ENCODE measurements at regions not wholly inside any gene's neighbourhood (a gene's known extent, or its start where the extent isn't known, plus 50 kb on each side); places are given as distances from the start of the nearest gene placed in this dataset.
"Not testable (repeated sequence)": the region's sequence is repeated elsewhere in the genome, so short reads cannot be mapped to it uniquely, and the experiment has no call there.

DNA sequence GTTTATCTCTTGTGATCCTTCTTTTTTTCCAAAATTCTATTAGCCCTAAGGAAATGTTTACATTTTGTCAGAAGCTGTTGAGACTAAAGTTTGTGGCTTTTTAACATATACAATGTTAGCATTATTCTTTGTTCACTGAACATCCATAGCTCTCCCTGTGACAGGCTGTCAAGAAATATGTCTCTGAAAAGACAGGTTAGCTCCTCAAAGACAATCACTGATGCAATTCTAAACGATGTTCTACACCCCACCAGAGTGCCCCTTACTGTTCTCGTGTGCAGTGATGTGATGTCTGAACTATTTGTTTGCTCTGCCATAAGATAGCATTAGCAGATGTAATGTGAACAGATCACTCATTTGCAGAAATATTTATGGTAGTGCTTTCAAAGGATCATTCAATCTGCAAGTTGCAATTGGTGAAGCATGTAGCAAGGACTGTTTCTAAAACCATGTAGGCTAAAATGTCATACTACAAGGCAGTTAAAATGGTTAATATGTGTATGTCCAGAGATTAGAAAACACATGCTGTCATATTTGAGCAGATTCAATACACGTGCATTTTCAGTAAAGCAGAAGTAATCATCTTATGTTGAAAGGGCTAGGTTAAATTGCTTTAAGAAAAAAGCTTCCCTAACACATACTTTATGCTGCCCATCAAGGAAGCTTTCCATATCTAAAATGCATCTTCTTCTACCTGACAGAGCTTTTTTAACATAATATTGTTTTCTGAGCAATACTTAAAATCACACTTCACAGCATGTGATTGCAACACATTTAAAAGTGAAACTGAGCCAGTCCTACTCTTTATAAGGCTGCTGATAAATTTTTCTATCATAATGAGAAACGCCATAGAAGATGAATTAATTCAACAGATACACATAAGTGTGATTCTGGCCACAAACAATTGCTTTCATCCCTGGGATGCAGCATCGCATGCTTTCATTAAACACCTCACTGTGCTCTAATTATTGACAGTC lies 285.7 kb upstream of the UBE2E3 start:
- DNase-seq, result no peak

DNA sequence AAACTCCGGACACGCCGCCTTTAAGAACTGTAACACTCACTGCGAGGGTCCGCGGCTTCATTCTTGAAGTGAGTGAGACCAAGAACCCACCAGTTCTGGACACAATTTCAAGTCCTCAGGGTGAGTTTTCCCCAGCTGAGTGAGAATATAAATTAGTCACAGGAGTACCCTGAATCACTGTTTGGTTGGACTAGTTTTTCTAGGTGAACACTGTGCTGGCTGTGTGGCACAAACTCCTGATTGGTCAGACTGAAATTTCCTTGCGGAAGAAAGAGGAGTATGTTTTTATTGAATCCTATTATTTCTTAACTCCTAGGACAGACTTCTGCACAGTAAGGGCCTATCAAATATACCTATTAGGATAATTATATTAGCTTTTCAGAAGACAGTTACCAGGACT lies 288.1 kb upstream of the UBE2E3 start:
- DNase-seq, result no peak

DNA sequence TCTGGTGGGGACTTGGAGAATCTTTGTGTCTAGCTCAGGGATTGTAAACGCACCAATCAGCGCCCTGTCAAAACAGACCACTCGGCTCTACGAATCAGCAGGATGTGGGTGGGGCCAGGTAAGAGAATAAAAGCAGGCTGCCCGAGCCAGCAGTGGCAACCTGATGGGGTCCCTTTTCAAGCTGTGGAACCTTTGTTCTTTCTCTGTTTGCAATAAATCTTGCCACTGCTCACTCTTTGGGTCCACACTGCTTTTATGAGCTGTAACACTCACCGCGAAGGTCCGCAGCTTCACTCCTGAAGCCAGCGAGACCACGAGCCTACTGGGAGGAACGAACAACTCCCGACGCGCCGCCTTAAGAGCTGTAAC lies 288.6 kb upstream of the UBE2E3 start:
- DNase-seq, result not testable (repeated sequence)

DNA sequence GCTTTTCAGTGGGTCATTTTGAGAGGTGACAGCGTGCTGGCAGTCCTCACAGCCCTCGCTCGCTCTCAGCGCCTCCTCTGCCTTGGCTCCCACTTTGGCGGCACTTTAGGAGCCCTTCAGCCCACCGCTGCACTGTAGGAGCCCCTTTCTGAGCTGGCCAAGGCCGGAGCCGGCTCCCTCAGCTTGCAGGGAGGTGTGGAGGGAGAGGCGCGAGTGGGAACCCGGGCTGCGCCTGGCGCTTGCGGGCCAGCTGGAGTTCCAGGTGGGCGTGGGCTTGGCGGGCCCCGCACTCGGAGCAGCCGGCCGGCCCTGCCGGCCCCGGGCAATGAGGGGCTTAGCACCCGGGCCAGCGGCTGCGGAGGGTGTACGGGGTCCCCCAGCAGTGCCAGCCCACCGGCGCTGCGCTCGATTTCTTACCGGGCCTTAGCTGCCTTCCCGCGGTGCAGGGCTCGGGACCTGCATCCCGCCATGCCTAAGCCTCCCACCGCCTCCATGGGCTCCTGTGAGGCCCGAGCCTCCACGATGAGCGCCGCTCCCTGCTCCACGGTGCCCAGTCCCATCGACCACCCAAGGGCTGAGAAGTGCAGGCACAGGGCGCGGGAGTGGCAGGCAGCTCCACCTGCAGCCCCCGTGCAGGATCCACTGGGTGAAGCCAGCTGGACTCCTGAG lies 289.1 kb upstream of the UBE2E3 start:
- not testable (repeated sequence) for DNase-seq

DNA sequence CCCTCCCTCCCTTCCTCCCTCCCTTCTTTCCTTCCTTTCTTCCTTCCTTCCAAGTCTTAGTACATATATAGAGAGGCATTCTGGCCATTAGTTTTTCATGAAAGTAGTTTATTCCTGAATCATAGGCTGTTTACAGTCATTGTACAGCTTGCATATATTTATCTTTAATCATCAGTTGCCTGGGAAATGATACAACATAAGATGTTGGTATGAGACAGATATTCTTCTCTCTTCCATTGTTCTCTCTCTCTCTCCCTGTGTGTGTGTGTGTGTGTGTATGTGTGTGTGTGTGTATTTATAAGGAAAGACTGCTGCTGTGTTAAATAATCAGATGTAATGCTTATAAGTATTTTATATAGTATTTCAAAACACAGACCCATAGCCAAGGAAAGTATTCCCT lies 289.8 kb upstream of the UBE2E3 start:
- no peak for DNase-seq

DNA sequence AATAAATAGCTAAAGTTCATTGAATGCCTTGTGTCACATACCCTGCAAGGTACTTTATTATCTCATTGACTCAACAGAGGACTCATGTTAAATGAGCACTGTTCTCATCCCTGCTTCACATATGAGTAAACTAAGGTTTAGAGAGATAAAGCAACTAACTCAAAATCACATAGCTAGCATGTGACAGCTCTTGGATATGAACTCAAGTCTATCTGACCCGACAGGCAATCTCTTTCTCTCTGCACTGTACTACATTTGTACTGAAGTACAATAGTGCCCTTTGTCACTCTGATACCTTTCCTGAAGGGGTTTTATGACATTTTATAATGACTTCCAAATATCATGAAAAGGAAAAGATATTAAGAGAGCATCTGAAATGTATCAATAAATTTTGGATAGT lies 297.5 kb upstream of the UBE2E3 start:
- no peak for DNase-seq

DNA sequence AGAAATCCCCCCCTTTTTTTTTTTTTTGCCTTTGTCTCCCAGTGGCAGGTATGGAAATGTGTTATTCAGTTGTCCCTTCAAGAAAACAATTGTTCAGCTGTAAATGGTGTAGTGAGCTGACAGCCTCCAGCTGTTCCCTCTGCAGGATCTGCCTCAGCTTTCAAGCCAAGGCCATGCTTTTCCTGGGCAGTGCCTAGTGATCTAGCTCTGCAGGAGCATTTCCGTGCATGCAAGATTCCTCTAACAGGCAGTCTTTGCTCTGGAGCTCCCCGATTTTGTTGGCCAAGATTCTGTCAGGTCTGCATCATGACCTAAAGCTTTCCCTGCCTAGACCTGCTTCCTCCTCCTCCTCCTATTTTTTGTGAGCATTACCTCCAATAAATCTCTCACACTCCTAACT lies 300.7 kb upstream of the UBE2E3 start:
- DNase-seq, result peak; percentile 42

DNA sequence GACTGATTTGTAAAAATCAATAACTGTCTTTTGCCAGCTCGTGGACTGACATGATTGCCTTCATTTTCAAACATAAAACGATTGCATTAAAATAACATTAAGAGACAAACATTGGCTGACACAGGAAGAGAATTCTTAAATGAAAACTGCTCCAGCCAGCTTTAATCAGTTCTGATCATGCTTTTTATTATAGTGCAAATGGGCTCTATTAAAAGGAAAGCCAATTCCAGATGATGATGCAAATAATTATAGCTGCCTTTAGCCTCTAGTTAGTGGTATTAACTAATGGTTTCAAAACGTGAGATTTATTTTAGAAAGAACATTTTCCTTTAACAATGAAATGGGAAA lies 301.8 kb upstream of the UBE2E3 start:
- DNase-seq, result no peak

DNA sequence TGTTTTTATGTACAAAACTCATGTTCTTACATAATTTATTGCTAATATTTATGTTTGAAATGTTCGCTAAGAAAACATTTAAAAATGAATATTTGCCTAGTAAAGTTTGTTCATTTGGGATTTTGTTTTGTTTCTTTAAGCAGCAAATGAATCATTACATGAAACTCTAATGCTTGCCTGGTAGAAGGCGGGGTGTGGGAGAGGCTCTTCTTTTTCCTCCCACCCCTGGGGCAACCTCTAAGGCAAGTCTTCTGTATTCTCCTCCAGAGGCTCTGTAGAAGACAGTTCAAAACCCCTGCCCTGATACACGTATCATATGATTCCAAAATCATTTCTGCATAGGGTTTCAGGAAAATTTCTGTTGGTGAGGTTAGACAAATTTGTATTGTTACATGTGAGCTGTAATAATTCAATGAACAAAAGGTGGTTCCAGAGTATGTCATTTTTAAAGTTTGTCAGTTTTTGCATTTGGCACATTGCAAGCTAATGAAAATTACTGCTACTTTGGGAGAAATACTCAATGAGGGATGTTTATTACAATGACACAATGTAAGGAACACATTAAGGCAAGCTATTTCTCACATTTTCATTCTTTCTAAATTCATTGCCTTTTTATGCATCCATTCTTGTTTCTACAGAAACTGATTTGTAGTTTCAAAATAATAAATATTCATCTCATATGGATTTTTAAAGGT lies 302.3 kb upstream of the UBE2E3 start:
- no peak for DNase-seq

DNA sequence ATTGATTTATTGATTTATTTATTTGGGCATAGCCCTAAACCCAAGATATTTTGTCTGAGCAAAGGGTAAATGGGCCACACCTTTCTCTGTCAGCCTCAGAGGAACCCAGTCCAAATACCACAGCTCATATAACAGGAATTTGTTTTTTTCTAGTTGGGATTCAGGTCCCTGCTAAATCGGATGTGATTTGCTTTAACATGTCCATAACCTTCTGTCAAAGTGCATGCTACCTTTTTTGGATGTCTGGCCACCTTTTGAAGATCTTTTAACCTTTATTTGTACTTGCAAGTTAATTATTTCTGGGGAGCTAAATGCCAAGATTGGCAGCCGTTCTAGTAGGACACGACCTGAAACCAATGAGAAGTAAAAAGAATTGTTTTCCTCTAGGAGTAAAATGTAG lies 303.2 kb upstream of the UBE2E3 start:
- DNase-seq, result no peak

DNA sequence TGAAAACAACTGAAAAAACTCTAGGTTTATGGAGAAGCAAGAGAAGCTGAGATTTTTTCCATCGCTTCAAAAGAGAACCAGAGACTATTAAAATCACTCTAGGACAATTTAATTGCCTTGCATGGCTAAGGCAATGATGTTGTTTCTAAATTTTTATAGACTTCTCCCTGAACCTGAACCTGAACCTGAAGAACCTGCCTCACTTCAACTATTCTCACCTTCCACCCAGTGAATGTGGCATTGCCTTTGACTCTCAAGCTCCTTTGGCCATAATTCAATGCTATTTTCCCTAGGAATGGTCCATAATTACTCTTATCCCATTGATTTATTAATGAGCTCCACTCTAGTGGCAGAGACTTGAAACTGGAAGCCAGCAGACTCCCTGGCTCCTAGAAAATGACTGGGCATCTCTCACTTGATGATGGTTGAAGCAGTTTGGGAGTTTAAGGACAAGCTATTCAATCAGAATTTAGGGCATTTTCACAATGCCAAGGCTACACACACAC lies 303.8 kb upstream of the UBE2E3 start:
- DNase-seq, result no peak

DNA sequence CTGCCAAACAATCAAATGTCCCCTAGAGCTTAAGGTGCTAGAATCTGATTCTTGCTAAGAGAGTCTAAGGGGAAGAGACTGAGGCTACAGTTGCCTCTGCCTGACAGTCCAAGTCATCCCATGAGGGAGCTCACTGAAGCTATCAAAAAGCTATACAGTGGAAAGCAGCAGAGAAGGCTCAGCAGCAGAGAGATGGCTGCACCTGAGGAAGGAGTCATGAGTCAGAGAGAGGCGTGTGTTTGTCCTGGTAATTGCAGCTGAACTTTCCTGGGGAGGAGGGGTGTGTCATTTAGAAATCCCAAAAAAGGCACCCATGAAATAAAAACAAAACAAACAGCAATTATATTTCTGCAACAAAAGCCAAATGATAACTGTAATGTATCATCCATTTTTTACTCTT lies 305.2 kb upstream of the UBE2E3 start:
- no peak for DNase-seq

DNA sequence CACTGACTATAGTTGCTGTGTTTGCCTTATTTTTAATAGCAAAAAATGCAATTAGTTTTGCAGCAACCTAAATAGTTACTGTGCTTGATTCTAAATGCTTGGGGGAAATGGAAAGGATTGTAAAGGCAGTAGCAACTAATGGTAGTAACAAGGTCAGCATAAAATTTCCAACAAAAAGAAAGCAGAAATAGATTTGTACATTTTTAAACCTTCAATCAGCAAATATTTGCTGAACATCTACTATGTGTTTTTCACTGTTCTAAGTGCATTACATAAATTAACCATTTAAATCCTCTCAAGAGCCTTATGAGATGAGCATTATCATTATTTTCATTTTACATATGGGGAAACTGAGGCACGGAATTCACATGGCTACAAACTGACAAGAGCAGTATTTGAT lies 308.0 kb upstream of the UBE2E3 start:
- no peak for DNase-seq

DNA sequence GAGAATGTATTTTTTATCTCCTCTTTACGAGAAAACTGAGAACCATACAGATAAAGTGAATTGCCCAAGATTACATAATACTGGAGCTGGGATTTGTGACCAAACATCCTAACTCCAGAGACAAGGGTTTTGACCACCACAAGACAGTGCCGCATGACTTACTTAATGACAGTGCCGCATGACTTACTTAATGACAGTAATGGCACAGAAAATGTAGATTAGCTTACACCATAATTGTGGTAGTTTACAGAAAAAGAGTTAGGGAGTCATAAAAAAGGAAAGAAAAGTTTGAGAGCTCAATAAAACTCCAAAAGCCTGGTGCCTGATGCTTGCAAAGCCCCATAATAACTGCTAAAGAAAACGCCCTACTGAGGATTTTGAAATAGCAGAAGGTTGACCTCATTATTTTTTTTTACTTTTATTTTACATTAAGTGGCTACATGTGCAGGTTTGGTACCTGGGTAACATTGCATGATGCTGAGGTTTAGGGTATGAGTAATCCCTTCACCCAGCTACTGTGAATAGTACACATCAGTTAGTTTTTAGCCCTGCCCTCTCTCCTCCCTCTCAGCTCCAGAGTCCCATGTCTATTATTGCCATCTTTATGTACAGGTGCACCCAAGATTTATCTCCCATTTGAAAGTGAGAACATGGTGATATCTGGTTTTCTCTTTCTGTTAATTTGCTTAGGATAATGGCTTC lies 310.0 kb upstream of the UBE2E3 start:
- no peak for DNase-seq

DNA sequence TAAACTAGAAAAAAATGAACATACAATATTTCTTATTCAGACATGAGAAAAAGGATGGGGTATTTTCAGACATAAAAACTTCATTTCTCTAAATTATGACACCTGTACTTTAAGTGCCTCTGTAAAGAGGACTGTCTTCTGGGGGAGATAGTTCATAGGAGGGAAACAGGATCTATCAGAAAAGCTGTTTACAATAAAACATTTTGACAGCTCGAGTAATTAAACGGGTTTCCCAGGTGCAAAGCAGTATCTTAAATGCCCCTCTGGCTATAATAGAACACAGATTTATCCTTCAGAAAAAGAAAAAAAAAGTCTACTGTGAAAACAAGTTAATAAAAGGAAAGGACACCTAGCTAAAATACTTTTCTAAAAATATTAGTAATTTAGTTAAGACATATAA lies 311.4 kb upstream of the UBE2E3 start:
- DNase-seq, result no peak

DNA sequence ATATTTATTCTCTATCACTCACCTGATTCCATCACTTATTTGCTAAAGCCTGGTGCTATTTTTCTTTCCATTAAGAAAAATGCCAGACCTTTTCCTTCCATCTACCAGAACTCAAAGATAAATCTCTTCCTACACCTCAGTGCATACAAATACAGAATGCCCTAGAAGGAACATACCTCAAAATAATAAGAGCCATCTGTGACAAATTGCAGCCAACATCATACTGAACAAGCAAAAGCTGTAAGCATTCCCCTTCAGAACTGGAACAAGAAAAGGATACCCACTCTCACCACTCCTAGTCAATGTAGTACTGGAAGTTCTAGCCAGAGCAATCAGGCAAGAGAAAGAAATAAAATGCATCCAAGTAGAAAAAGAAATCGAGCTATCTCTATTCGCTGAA lies 315.9 kb upstream of the UBE2E3 start:
- no peak for DNase-seq

DNA sequence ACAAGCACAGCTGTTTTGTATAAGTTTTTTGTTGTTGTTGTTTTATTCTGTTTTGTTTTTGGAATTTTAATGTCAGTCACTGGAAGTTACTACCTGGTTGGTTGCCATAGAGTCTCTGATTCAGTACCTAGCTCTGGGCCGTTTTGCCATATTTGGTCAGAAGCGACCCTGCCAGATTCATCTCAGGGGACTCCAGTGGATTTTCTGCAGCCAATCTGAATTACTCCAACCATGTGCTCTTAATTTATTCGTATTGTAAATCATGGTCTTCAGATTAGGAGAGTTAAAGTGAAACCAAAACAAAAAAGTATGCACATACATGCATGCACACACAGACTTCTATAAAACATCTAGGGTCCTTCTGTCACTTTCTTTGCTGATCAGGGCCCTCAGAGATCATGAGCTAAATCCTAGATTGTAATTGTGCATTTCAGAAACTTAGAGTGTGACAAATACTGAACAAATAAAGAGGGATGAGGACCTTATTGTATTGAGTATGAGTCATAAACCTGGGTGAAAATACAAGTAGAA lies 317.4 kb upstream of the UBE2E3 start:
- no peak for DNase-seq

DNA sequence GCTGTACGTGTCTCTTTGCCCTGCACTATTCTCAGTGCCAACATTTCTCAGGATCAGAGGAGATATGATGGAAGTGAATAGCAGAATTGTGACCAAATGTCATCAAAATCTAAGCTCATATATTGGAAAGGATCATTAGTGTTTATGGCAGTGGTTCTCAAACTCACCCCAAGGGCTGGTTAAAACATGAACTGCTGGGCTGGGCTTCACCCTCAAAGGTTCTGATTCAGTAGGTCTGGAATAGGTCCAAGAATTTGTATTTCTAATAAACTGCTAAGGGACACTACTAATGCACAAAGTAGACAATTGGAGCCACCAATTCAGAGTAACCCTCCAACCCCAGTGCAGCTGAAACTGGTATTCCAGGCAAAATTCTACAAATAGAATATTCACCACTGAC lies 317.9 kb upstream of the UBE2E3 start:
- no peak for DNase-seq

DNA sequence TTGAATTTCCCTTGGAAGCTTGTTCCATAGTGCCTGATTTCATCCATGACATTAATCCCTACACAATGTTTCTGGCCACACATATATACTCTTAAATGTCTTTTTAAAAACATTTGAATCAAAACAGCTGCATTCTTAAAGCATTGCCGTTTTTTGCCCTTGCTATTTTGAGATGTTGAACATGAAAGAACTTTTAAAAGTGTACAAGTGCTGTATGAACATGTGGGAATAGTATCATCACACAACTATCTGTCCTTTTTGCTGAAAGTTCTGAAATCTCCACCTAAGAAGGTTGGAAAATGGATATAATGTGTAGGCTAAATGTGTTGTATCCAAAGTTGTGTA lies 318.7 kb upstream of the UBE2E3 start:
- no peak for DNase-seq

DNA sequence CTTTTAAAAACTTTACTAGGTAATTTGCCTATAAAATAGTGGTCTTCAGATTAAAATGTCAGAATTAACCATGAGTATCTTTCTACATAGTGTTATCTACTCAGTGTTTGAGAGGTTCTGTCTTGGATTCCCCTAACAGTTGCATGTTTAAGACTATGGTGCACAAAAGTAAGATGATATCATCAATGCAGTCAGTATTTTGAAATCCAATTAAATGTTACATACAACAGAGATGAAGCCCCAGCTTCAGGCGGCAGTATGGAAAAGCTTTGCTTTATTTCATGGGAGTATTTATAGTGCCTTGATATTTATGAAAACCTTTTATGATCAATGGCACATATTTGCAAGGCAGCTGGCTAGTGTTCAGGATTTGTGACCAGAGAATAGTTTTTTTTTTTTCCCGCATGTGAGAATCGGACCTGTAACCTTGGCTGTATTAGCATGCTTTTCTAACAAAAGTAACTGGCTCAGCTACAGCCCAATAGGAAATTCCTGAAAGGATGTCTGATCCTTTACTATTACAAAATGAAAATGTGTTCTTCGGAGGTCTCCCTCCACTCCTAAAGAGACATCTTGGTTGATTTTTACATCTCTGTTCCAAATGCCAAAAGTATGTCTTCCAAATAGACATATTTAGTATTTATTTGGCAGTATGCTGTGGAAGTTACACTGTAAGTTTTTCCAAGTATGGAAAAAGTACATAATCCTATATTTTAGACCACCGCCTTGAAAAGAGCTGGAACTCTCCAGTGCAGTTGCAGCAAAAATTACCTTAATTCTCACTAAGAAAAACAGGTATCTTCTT lies 319.3 kb upstream of the UBE2E3 start:
- no peak for DNase-seq

DNA sequence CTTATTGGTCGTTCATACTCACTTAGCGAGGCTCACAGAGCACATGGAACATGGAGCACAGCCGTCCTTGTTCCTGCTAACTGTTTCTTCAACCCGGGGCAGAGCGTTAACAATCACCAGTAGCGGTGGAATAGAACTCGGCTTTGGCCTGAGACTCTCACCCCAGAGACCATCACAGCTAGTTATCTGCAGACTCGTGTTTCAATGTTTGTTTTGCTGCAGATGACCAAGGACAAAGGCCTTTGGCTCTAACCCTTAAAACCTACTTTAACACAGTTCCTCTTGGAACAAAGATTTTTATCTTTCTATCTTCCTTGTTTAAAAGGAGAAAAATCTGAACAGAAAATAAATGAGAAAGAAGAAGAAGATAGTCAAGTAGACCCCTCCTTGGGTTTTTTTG lies 320.2 kb upstream of the UBE2E3 start:
- DNase-seq, result no peak

DNA sequence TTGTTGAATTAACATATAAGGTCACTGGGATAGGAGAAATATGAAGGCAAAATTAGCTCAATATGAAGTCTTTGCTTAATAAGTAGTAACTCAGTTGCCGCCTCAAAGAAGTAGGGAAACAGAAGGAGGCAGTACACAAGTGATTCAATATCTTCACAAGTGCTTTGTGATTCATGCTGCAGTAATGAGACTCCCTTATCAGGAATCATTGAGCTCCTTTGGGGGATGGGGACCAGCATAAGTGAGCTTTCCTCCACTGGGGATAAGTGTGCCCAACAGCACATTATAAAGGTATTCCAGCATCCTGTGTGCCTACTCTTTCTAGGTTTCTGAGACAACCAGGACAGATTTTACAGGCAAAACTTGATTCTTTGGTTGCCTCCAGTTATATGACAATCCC lies 323.4 kb upstream of the UBE2E3 start:
- DNase-seq, result no peak
